B cell (primary cell): ENCODE measurements at regions not wholly inside any gene's neighbourhood (a gene's known extent, or its start where the extent isn't known, plus 50 kb on each side); places are given as distances from the start of the nearest gene placed in this dataset.

Experiments
- CTCF ChIP-seq: fragments of 200-600 bp; IDR thresholded peaks from one replicate; pipeline ENCODE4 v1.8.0; 2022; ENCODE audit warnings: antibody characterized with exemption, mild to moderate bottlenecking
- EZH2 ChIP-seq: IDR thresholded peaks from 2 replicates; pipeline ENCODE4 v1.6.1; 2012; ENCODE audit warnings: borderline replicate concordance, low read depth, mild to moderate bottlenecking, moderate library complexity, low read length; ENCODE audit not compliant: insufficient read depth, poor library complexity, severe bottlenecking

- no peak for TF ChIP-seq CTCF
- TF ChIP-seq EZH2, result no peak
These were observed 190.3 kb downstream of the ARL4C start for GRCh38 chr2:234306426-234307173.
